Testis (tissue), 2 donors: ENCODE measurements at regions not wholly inside any gene's neighbourhood (a gene's known extent, or its start where the extent isn't known, plus 50 kb on each side); places are given as distances from the start of the nearest gene placed in this dataset.

Experiments used
- POLR2A ChIP-seq: fragments of 450-650 bp; IDR thresholded peaks from one replicate; pipeline ENCODE4 v1.6.1; 2017; ENCODE audit warnings: antibody characterized with exemption, mild to moderate bottlenecking, moderate library complexity
- TF ChIP-seq, protein P1 (sequence below), 3 experiments: fragments of 450-650 bp in 2 of 3; fragments of 200-600 bp in 1 of 3; sonication (generic) in 1 of 3; IDR thresholded peaks; one replicate each; pipeline ENCODE4 v1.5.1; 2016 to 2019; ENCODE audit warnings: antibody characterized with exemption in 3 of 3, mild to moderate bottlenecking in 2 of 3, moderate library complexity in 1 of 3

DNA sequence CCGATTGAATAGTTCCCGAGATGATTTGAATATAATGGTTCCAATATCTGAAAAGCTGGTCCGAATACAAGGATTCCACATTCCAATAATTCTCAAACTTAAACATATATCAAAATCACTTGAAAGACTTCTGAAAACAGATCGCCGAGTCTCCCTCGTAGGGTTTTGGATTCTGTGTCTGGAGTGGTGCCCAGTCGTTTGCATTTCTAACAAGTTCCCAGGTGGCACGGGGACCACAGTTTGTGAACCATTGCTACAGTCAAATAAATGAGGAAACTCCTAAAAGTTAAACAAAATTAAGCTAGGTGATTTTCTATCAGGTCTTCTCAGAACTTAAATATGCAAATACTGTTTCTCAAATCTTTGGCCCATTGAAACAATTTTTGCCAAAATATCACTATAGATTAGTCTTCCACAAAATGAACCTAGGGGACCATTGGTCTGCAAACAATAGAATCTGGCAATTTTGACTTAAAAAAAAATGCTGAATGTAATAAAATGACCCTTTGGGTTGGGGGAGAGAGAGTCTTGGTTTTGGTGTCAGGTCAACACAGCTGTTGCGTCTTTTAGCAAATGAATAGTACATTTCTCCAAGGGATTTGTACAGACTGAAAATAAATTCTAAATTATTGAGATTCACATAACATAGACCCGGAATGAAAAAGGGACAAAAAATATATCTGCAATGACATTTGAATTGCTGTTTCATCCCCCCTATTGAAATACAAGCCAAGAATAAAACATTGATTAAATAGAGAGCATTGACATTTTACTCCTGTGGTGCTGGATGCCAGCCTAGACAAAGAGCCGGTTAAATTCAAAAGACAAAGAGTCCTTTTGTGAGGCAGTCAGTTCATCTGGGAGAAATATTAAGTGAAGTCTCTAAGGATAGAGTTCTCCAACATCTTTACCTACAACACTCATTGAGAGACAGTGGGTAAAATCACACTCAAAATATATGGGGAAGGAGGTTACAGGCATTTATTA is 175.7 kb upstream of the ADAMTS9 start:
- TF ChIP-seq, protein P1, sequence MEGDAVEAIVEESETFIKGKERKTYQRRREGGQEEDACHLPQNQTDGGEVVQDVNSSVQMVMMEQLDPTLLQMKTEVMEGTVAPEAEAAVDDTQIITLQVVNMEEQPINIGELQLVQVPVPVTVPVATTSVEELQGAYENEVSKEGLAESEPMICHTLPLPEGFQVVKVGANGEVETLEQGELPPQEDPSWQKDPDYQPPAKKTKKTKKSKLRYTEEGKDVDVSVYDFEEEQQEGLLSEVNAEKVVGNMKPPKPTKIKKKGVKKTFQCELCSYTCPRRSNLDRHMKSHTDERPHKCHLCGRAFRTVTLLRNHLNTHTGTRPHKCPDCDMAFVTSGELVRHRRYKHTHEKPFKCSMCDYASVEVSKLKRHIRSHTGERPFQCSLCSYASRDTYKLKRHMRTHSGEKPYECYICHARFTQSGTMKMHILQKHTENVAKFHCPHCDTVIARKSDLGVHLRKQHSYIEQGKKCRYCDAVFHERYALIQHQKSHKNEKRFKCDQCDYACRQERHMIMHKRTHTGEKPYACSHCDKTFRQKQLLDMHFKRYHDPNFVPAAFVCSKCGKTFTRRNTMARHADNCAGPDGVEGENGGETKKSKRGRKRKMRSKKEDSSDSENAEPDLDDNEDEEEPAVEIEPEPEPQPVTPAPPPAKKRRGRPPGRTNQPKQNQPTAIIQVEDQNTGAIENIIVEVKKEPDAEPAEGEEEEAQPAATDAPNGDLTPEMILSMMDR (IDR thresholded peaks at IDR 0.05): no peak
- no peak for TF ChIP-seq POLR2A
